GM21367 (cell line): ENCODE measurements at regions not wholly inside any gene's neighbourhood (a gene's known extent, or its start where the extent isn't known, plus 50 kb on each side); places are given as distances from the start of the nearest gene placed in this dataset.
"Not testable (repeated sequence)": the region's sequence is repeated elsewhere in the genome, so short reads cannot be mapped to it uniquely, and the experiment has no call there.

Experiments
- ATAC-seq: cut with Tn5 transposase; IDR thresholded peaks from one replicate; pipeline ENCODE4 v1.9.1; 2021; ENCODE audit not compliant: unreplicated experiment

GRCh38 chr9:41643571-41644279 lies 454.6 kb upstream of the ZNG1F start:
- peak; percentile 96 for ATAC-seq

GRCh38 chr9:41633726-41634125 lies 444.6 kb upstream of the ZNG1F start:
- not testable (repeated sequence) for ATAC-seq

- ATAC-seq, result not testable (repeated sequence)
Measured at GRCh38 chr9:41623666-41624065, 434.5 kb upstream of the ZNG1F start.

GRCh38 chr9:41619254-41619653 lies 430.1 kb upstream of the ZNG1F start:
- ATAC-seq, result not testable (repeated sequence)

- ATAC-seq, result not testable (repeated sequence)
Measured at GRCh38 chr9:41606961-41607547, 417.9 kb upstream of the ZNG1F start.

- not testable (repeated sequence) for ATAC-seq
Measured at GRCh38 chr9:41565572-41565971, 376.5 kb upstream of the ZNG1F start.
